ENCODE measurements at regions not wholly inside any gene's neighbourhood (a gene's known extent, or its start where the extent isn't known, plus 50 kb on each side); places are given as distances from the start of the nearest gene placed in this dataset.

GRCh38 chr5:112641515-112642110 lies 96.1 kb upstream of the APC start:
- no peak for FAIRE-seq
- ChIA-PET POLR2A (no interaction called here), CTCF (ENCODE audit: low intra/inter-chr PET ratio) (no interaction called here)
- H3K4me1 ChIP-seq (replicated peaks in 1 of 2; ENCODE audit: control insufficient read depth in 2 of 2, insufficient read depth in 2 of 2, low read length in 2 of 2): no peaks in the 10 kb centered on the region
- in situ Hi-C loops (cut with MboI): no loop called here
- H2AFZ ChIP-seq (ENCODE audit: low read depth, low read length): no peak overlapping the region
- H3K9me1 ChIP-seq (ENCODE audit: control insufficient read depth, insufficient read depth, low read length): no peaks in the 10 kb centered on the region
- no peaks in the 10 kb centered on the region for H4K20me1 ChIP-seq (replicated peaks; ENCODE audit: control insufficient read depth, insufficient read depth, low read length)
- no peaks in the 10 kb centered on the region for H3K36me3 ChIP-seq (ENCODE audit: control insufficient read depth, insufficient read depth, low read length)
- no peak overlapping the region for H3K4me3 ChIP-seq
- peaks cover 4 to 12% of the 10 kb centered on the region in 2 experiments; a peak in 2 of 5 replicates for H3K27me3 ChIP-seq (ENCODE audit: control insufficient read depth in 2 of 2, insufficient read depth in 2 of 2, low read length in 2 of 2)
- no peaks in the 10 kb centered on the region for H3K79me2 ChIP-seq (ENCODE audit: control insufficient read depth, insufficient read depth, low read length)
- BruUV-seq (replicated peaks): no TSS peak
- ATAC-seq: no peak
- H3K9me3 ChIP-seq (replicated peaks; ENCODE audit: control insufficient read depth, insufficient read depth, low read depth, low read length): no peaks in the 10 kb centered on the region
- no peak for DNase-seq (ENCODE audit: extremely low read depth in 1 of 4, low spot score in 3 of 4)
- H3K27ac ChIP-seq (ENCODE audit: extremely low read depth, low read depth, low read length): no peak overlapping the region
- H3K4me2 ChIP-seq (ENCODE audit: insufficient read depth, low read length): no peak overlapping the region
- 0% methylated on average over 4 of the region's 4 CpGs for WGBS (ENCODE audit: insufficient coverage, low coverage, missing lambda C conversion rate)
- intact Hi-C loops (cut with micrococcal nuclease): no loop called here
- no peak overlapping the region for H3K9ac ChIP-seq (ENCODE audit: insufficient read depth in 1 of 2, low read depth in 2 of 2, low read length in 2 of 2)
- TF ChIP-seq HBP1 (CRISPR knock-in tag; IDR thresholded peaks at IDR 0.05): no peak
- no peak for TF ChIP-seq POLR2A (conservative IDR thresholded peaks at IDR 0.05)
- TF ChIP-seq ETV1 (tag; conservative IDR thresholded peaks at IDR 0.05; ENCODE audit: low read depth): no peak
- no peak for TF ChIP-seq ZNF140 (CRISPR knock-in tag; IDR thresholded peaks at IDR 0.05)
- TF ChIP-seq RBBP5 (IDR thresholded peaks at IDR 0.05; ENCODE audit: borderline replicate concordance, insufficient read depth, low read length, poor library complexity, severe bottlenecking): no peak
- no peak for TF ChIP-seq MLX (CRISPR knock-in tag; conservative IDR thresholded peaks at IDR 0.05)
- no peak for TF ChIP-seq PCBP2 (IDR thresholded peaks at IDR 0.05; ENCODE audit: low read depth, low read length, poor library complexity, severe bottlenecking)
- no peak for TF ChIP-seq HSF4 (CRISPR knock-in tag; IDR thresholded peaks at IDR 0.05; ENCODE audit: borderline replicate concordance)
- TF ChIP-seq HNRNPL (IDR thresholded peaks at IDR 0.05; ENCODE audit: low read depth, low read length): no peak
